ENCODE measurements at regions not wholly inside any gene's neighbourhood (a gene's known extent, or its start where the extent isn't known, plus 50 kb on each side); places are given as distances from the start of the nearest gene placed in this dataset.

DNA sequence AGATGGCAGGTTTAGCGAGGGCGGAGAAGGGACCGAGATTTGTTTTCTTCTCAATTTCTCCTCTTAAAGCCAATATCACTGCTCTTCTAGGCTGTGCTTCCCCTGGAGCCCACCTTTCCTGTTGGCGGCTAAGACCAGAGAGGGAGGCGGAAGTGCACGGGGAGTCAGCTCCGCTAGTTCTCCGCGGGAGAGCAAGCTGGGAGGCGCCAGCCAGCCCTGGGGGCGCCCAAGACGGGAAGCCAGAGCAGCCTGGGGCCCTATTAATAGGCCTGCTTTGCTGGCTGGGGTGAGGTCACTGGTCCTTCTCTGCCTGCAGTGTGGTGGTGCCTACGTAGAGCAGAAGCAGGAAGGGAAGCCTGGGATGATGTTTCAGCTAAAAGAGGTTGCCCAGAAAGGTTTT, 61.6 kb downstream of the LSM5 start:
- DNase-seq (ENCODE audit: low read depth): no peak
- in situ Hi-C loops (cut with HindIII; ENCODE audit: low pct_unique_long_range_greater_than_20kb, low sequenced_read_pairs): no loop called here

- peak; percentile 40 for DNase-seq (ENCODE audit: low read depth)
- in situ Hi-C loops (cut with HindIII; ENCODE audit: low pct_unique_long_range_greater_than_20kb, low sequenced_read_pairs): no loop called here
Observed at GRCh38 chr7:32427769-32428291, 62.4 kb downstream of the LSM5 start.

- no peak for DNase-seq (ENCODE audit: low read depth)
- in situ Hi-C loops (cut with HindIII; ENCODE audit: low pct_unique_long_range_greater_than_20kb, low sequenced_read_pairs): no loop called here
Observed at GRCh38 chr7:32416846-32417245, 73.3 kb downstream of the LSM5 start.

DNA sequence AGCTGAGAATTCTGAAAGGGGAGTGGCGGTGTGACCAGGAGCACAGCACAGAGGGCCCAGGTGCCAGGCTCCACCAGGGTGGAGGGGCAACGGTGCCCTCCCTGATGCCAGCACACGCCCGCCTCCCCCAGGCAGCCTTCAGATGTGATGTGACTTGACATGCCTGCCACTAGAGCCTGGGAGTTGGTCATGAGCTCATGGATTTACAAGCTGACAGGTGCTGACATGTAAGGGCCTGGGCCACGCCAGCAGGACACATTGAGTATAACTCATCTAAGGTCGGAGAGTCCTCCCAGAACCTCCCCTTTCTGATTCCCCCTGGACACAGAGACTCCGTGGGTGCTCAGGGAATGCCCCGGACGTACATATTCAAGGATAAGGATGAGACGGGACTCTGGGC, 74.2 kb downstream of the LSM5 start:
- DNase-seq (ENCODE audit: low read depth): no peak

GRCh38 chr7:32415519-32415918, 74.7 kb downstream of the LSM5 start:
- in situ Hi-C loops (cut with HindIII; ENCODE audit: low pct_unique_long_range_greater_than_20kb, low sequenced_read_pairs): no loop called here
- no peak for DNase-seq (ENCODE audit: low read depth)

More for the DNA sequence above, 74.2 kb downstream of the LSM5 start:
- in situ Hi-C loops (cut with HindIII; ENCODE audit: low pct_unique_long_range_greater_than_20kb, low sequenced_read_pairs): no loop called here

- in situ Hi-C loops (cut with HindIII; ENCODE audit: low pct_unique_long_range_greater_than_20kb, low sequenced_read_pairs): no loop called here
- no peak for DNase-seq (ENCODE audit: low read depth)
Observed at GRCh38 chr7:32412471-32412870, 77.7 kb downstream of the LSM5 start.

GRCh38 chr7:32410545-32410944, 79.6 kb downstream of the LSM5 start:
- in situ Hi-C loops (cut with HindIII; ENCODE audit: low pct_unique_long_range_greater_than_20kb, low sequenced_read_pairs): no loop called here
- no peak for DNase-seq (ENCODE audit: low read depth)

DNA sequence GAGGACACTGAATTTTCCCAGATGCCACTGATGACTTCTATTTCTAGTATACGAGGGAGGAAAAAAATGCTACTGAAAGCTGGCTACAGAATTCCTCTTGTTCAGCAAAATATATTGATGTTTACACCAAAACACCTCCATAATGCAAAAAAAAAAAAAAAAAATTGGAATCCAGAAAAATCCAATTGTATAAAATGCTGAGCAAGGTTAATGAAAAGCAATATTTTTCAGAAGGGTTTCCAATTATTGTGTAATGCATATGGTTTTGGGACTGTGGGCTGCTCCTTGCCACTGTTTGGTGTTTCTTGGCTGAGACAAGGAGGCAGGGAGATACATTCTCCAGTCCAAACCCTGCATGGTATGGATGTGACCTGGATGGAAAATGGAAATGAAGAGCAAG, 83.8 kb downstream of the LSM5 start:
- in situ Hi-C loops (cut with HindIII; ENCODE audit: low pct_unique_long_range_greater_than_20kb, low sequenced_read_pairs): no loop called here
- no peak for DNase-seq (ENCODE audit: low read depth)

GRCh38 chr7:32403463-32404229, 86.5 kb downstream of the LSM5 start:
- in situ Hi-C loops (cut with HindIII; ENCODE audit: low pct_unique_long_range_greater_than_20kb, low sequenced_read_pairs): no loop called here
- DNase-seq (ENCODE audit: low read depth): no peak

DNA sequence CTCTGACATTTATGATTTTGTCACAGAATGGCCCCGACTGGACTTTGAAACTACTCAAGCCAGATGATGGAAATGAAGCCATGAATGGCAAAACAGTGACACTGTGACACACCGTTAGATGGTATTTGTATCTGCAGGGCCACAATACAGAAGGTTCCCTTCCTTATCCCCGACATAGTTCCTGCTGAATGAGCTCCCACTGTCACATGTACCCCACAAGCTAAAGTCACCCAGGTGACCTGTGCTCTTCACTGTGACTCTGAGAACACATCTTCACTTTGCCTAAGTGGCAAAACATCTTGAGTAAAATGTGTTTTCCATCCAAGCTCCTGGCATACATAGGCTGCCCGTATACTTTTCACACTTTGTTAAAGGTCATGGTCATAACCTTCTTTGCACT, 89.5 kb downstream of the LSM5 start:
- in situ Hi-C loops (cut with HindIII; ENCODE audit: low pct_unique_long_range_greater_than_20kb, low sequenced_read_pairs): no loop called here
- no peak for DNase-seq (ENCODE audit: low read depth)

GRCh38 chr7:32399311-32399710, 90.9 kb downstream of the LSM5 start:
- in situ Hi-C loops (cut with HindIII; ENCODE audit: low pct_unique_long_range_greater_than_20kb, low sequenced_read_pairs): no loop called here
- DNase-seq (ENCODE audit: low read depth): no peak

DNA sequence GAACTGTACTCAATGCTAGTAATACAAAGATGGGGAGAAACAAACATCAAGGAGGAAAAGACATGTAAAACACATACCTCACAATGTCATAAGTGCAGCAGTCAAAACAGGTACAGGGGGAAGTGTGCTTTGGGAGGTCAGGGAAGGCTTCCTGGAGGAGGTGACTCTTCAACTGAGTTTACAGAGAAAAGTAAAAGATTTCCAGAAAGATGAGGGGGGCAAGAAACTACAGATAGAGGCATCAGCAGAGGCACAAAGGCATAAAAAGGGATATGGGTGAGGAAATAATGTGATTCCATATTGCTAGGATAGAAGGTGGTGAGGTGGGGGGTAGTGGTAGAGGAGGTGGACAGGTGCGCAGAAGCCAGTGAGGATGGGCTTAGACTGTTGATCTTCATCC, 95.0 kb downstream of the LSM5 start:
- in situ Hi-C loops (cut with HindIII; ENCODE audit: low pct_unique_long_range_greater_than_20kb, low sequenced_read_pairs): no loop called here
- DNase-seq (ENCODE audit: low read depth): no peak

DNA sequence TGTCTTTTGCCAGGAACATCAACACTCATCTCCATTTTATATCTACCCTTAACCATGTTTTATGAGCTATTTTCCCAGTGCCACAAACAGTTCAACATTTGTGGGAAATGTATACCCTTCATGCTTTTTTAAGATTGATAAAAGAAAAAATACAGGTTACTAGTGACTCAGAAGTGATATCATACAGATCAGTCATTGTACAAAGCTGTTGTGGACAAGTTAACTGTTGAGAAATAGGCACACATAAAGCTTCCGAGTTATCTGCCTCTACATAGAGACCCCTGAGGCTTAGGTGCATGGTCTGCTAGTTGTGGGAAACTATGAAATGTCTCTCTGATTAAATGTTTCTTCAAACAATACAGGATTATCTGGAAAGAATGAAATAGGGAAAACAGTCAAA, 96.3 kb downstream of the LSM5 start:
- no peak for DNase-seq (ENCODE audit: low read depth)
- in situ Hi-C loops (cut with HindIII; ENCODE audit: low pct_unique_long_range_greater_than_20kb, low sequenced_read_pairs): no loop called here

DNA sequence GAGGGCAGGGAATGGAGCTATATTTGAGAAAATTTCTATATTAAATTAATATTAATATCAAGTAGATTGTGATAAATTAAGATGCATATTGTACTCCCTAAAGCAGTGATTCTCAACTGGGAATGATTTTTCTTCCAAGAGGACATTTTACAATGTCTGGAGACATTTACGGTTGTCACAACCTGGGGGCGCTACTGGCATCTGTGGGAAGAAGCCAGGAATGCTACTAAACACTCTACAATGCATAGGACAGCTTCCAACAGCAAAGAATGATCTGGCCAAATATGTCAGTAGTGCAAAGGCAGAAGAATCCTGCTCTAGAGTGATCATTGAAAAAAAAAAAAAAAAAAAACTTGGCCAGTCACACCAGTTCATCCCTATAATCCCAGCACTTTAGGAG, 100.0 kb downstream of the LSM5 start:
- in situ Hi-C loops (cut with HindIII; ENCODE audit: low pct_unique_long_range_greater_than_20kb, low sequenced_read_pairs): no loop called here
- DNase-seq (ENCODE audit: low read depth): no peak

DNA sequence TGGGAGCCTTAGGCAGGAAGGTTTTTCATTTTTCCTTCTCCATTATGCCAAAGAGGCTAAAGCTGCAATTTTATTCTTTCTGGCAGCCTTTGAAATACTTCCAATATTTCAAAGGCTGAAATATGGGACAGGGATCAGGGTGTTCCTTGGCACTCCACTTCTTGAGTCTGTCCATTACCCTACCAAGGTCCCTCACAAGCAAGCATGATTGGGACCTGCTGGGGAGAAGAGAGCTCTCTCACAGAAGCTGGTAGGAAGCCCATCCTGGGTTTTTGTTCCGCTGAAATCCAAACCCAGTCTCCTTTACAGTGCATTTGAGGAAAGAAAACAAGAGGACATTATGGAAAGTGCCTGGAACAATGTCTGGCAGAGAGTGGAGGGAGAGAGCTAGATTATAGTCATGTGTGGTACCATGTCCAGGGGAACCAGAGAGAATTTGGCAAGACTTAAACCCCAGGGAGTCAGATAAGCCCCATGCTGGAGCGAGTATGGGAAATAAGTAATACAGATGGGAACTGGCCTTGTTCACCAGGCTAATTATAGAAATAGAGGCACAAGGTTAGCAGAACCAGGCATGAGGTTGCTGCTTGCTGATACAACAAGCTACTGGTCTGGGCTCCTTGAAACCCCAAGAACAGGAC, 104.7 kb downstream of the LSM5 start:
- no peak for DNase-seq (ENCODE audit: low read depth)
- in situ Hi-C loops (cut with HindIII; ENCODE audit: low pct_unique_long_range_greater_than_20kb, low sequenced_read_pairs): no loop called here

GRCh38 chr7:32381024-32381601, 109.1 kb downstream of the LSM5 start:
- DNase-seq (ENCODE audit: low read depth): no peak
- in situ Hi-C loops (cut with HindIII; ENCODE audit: low pct_unique_long_range_greater_than_20kb, low sequenced_read_pairs): no loop called here

GRCh38 chr7:32379510-32380112, 110.6 kb downstream of the LSM5 start:
- in situ Hi-C loops (cut with HindIII; ENCODE audit: low pct_unique_long_range_greater_than_20kb, low sequenced_read_pairs): no loop called here
- DNase-seq (ENCODE audit: low read depth): no peak

GRCh38 chr7:32378988-32379387, 111.2 kb downstream of the LSM5 start:
- DNase-seq (ENCODE audit: low read depth): no peak
- in situ Hi-C loops (cut with HindIII; ENCODE audit: low pct_unique_long_range_greater_than_20kb, low sequenced_read_pairs): no loop called here

GRCh38 chr7:32364581-32364980, 125.6 kb downstream of the LSM5 start:
- no peak for DNase-seq (ENCODE audit: low read depth)
- in situ Hi-C loops (cut with HindIII; ENCODE audit: low pct_unique_long_range_greater_than_20kb, low sequenced_read_pairs): no loop called here
